ENCODE measurements at regions not wholly inside any gene's neighbourhood (a gene's known extent, or its start where the extent isn't known, plus 50 kb on each side); places are given as distances from the start of the nearest gene placed in this dataset.

- Histone ChIP-seq H2BK120ac (ENCODE audit: low read depth, low read length) (no peak overlapping the region), H3K23ac (ENCODE audit: low read depth, low read length, poor library complexity) (no peak overlapping the region), H3K9ac (ENCODE audit: low read depth, low read length, poor library complexity) (no peak overlapping the region), H2BK15ac (ENCODE audit: low read length) (no peak overlapping the region), H4K91ac (ENCODE audit: low read depth, low read length, poor library complexity) (no peak overlapping the region), H3K36me3 (replicated peaks in 1 of 2; ENCODE audit: control insufficient read depth in 2 of 2, insufficient read depth in 2 of 2, low read length in 2 of 2) (no peaks in the 10 kb centered on the region), H2BK12ac (ENCODE audit: low read length) (no peak overlapping the region), H2AFZ (ENCODE audit: low read length) (no peak overlapping the region), H2AK5ac (ENCODE audit: low read depth, low read length) (no peak overlapping the region), H3K4ac (ENCODE audit: low read length) (no peak overlapping the region), H3K4me2 (ENCODE audit: insufficient read depth, low read length, poor library complexity, severe bottlenecking) (no peak overlapping the region), H3K4me3 (ENCODE audit: low read length in 2 of 2) (no peak overlapping the region), H3K27me3 (ENCODE audit: control insufficient read depth in 3 of 3, insufficient read depth in 3 of 3, low read depth in 1 of 3, low read length in 3 of 3) (no peaks in the 10 kb centered on the region), H3K79me1 (ENCODE audit: low read depth, low read length) (no peaks in the 10 kb centered on the region), H3K9me3 (replicated peaks in 1 of 2; ENCODE audit: control insufficient read depth in 2 of 2, insufficient read depth in 1 of 2, low read depth in 1 of 2, low read length in 2 of 2) (no peaks in the 10 kb centered on the region), H3K4me1 (ENCODE audit: control insufficient read depth in 2 of 2, insufficient read depth in 1 of 2, low read depth in 1 of 2, low read length in 2 of 2) (no peaks in the 10 kb centered on the region), H3K14ac (ENCODE audit: low read length) (no peak overlapping the region), H3K18ac (ENCODE audit: low read length) (no peak overlapping the region), H3K27ac (replicated peaks; ENCODE audit: low read length) (no peak overlapping the region), H2BK5ac (ENCODE audit: low read length) (no peak overlapping the region), H4K8ac (ENCODE audit: low read depth, low read length) (no peak overlapping the region)
- WGBS, 2 donors (ENCODE audit: extremely low coverage in 2 of 2, insufficient read length in 2 of 2, insufficient replicate concordance in 1 of 2) = no CpG with 5 or more reads among the region's 2 CpGs
- DNase-seq (ENCODE audit: low spot score) = no peak
These were observed 617.2 kb upstream of the UBE2E2 start for GRCh38 chr3:22585911-22586310.

- Histone ChIP-seq H3K14ac (ENCODE audit: low read length) (no peak overlapping the region), H2BK5ac (ENCODE audit: low read length) (no peak overlapping the region), H3K27ac (replicated peaks; ENCODE audit: low read length) (no peak overlapping the region), H4K91ac (ENCODE audit: low read depth, low read length, poor library complexity) (no peak overlapping the region), H3K4me3 (ENCODE audit: low read length in 2 of 2) (no peak overlapping the region), H3K4ac (ENCODE audit: low read length) (no peak overlapping the region), H2AK5ac (ENCODE audit: low read depth, low read length) (no peak overlapping the region), H3K23ac (ENCODE audit: low read depth, low read length, poor library complexity) (no peak overlapping the region), H3K18ac (ENCODE audit: low read length) (no peak overlapping the region), H3K9ac (ENCODE audit: low read depth, low read length, poor library complexity) (no peak overlapping the region), H3K4me2 (ENCODE audit: insufficient read depth, low read length, poor library complexity, severe bottlenecking) (no peak overlapping the region), H3K36me3 (replicated peaks in 1 of 2; ENCODE audit: control insufficient read depth in 2 of 2, insufficient read depth in 2 of 2, low read length in 2 of 2) (no peaks in the 10 kb centered on the region), H3K79me1 (ENCODE audit: low read depth, low read length) (no peaks in the 10 kb centered on the region), H3K9me3 (replicated peaks in 1 of 2; ENCODE audit: control insufficient read depth in 2 of 2, insufficient read depth in 1 of 2, low read depth in 1 of 2, low read length in 2 of 2) (no peaks in the 10 kb centered on the region), H2BK12ac (ENCODE audit: low read length) (no peak overlapping the region), H4K8ac (ENCODE audit: low read depth, low read length) (no peak overlapping the region), H3K4me1 (ENCODE audit: control insufficient read depth in 2 of 2, insufficient read depth in 1 of 2, low read depth in 1 of 2, low read length in 2 of 2) (no peaks in the 10 kb centered on the region), H2AFZ (ENCODE audit: low read length) (no peak overlapping the region), H3K27me3 (ENCODE audit: control insufficient read depth in 3 of 3, insufficient read depth in 3 of 3, low read depth in 1 of 3, low read length in 3 of 3) (no peaks in the 10 kb centered on the region), H2BK15ac (ENCODE audit: low read length) (no peak overlapping the region), H2BK120ac (ENCODE audit: low read depth, low read length) (no peak overlapping the region)
- WGBS, 2 donors (ENCODE audit: extremely low coverage in 2 of 2, insufficient read length in 2 of 2, insufficient replicate concordance in 1 of 2) = no CpG with 5 or more reads among the region's 7 CpGs
- DNase-seq (ENCODE audit: low spot score) = no peak
These were observed 615.7 kb upstream of the UBE2E2 start for GRCh38 chr3:22587446-22587845.

GRCh38 chr3:22593638-22594037 is 609.5 kb upstream of the UBE2E2 start:
- Histone ChIP-seq H2AFZ (ENCODE audit: low read length) (no peak overlapping the region), H2BK15ac (ENCODE audit: low read length) (no peak overlapping the region), H3K9ac (ENCODE audit: low read depth, low read length, poor library complexity) (no peak overlapping the region), H2AK5ac (ENCODE audit: low read depth, low read length) (no peak overlapping the region), H3K4ac (ENCODE audit: low read length) (no peak overlapping the region), H2BK12ac (ENCODE audit: low read length) (no peak overlapping the region), H3K4me1 (ENCODE audit: control insufficient read depth in 2 of 2, insufficient read depth in 1 of 2, low read depth in 1 of 2, low read length in 2 of 2) (no peaks in the 10 kb centered on the region), H4K8ac (ENCODE audit: low read depth, low read length) (no peak overlapping the region), H3K23ac (ENCODE audit: low read depth, low read length, poor library complexity) (no peak overlapping the region), H3K27ac (replicated peaks; ENCODE audit: low read length) (no peak overlapping the region), H3K36me3 (replicated peaks in 1 of 2; ENCODE audit: control insufficient read depth in 2 of 2, insufficient read depth in 2 of 2, low read length in 2 of 2) (no peaks in the 10 kb centered on the region), H3K9me3 (replicated peaks in 1 of 2; ENCODE audit: control insufficient read depth in 2 of 2, insufficient read depth in 1 of 2, low read depth in 1 of 2, low read length in 2 of 2) (no peaks in the 10 kb centered on the region), H3K4me2 (ENCODE audit: insufficient read depth, low read length, poor library complexity, severe bottlenecking) (no peak overlapping the region), H3K18ac (ENCODE audit: low read length) (no peak overlapping the region), H2BK120ac (ENCODE audit: low read depth, low read length) (no peak overlapping the region), H4K91ac (ENCODE audit: low read depth, low read length, poor library complexity) (no peak overlapping the region), H3K27me3 (ENCODE audit: control insufficient read depth in 3 of 3, insufficient read depth in 3 of 3, low read depth in 1 of 3, low read length in 3 of 3) (no peaks in the 10 kb centered on the region), H3K4me3 (ENCODE audit: low read length in 2 of 2) (no peak overlapping the region), H2BK5ac (ENCODE audit: low read length) (no peak overlapping the region), H3K79me1 (ENCODE audit: low read depth, low read length) (no peaks in the 10 kb centered on the region), H3K14ac (ENCODE audit: low read length) (no peak overlapping the region)
- DNase-seq (ENCODE audit: low spot score) = no peak
- no CpG with 5 or more reads among the region's 3 CpGs for WGBS, 2 donors (ENCODE audit: extremely low coverage in 2 of 2, insufficient read length in 2 of 2, insufficient replicate concordance in 1 of 2)

- Histone ChIP-seq H3K79me1 (ENCODE audit: low read depth, low read length) (no peaks in the 10 kb centered on the region), H3K4ac (ENCODE audit: low read length) (no peak overlapping the region), H4K8ac (ENCODE audit: low read depth, low read length) (no peak overlapping the region), H3K18ac (ENCODE audit: low read length) (no peak overlapping the region), H3K9ac (ENCODE audit: low read depth, low read length, poor library complexity) (no peak overlapping the region), H2BK120ac (ENCODE audit: low read depth, low read length) (no peak overlapping the region), H3K9me3 (replicated peaks in 1 of 2; ENCODE audit: control insufficient read depth in 2 of 2, insufficient read depth in 1 of 2, low read depth in 1 of 2, low read length in 2 of 2) (no peaks in the 10 kb centered on the region), H4K91ac (ENCODE audit: low read depth, low read length, poor library complexity) (no peak overlapping the region), H3K36me3 (replicated peaks in 1 of 2; ENCODE audit: control insufficient read depth in 2 of 2, insufficient read depth in 2 of 2, low read length in 2 of 2) (no peaks in the 10 kb centered on the region), H3K4me1 (ENCODE audit: control insufficient read depth in 2 of 2, insufficient read depth in 1 of 2, low read depth in 1 of 2, low read length in 2 of 2) (no peaks in the 10 kb centered on the region), H3K27ac (replicated peaks; ENCODE audit: low read length) (no peak overlapping the region), H3K4me2 (ENCODE audit: insufficient read depth, low read length, poor library complexity, severe bottlenecking) (no peak overlapping the region), H3K4me3 (ENCODE audit: low read length in 2 of 2) (no peak overlapping the region), H2BK5ac (ENCODE audit: low read length) (no peak overlapping the region), H2BK12ac (ENCODE audit: low read length) (no peak overlapping the region), H3K27me3 (ENCODE audit: control insufficient read depth in 3 of 3, insufficient read depth in 3 of 3, low read depth in 1 of 3, low read length in 3 of 3) (no peaks in the 10 kb centered on the region), H3K14ac (ENCODE audit: low read length) (no peak overlapping the region), H2BK15ac (ENCODE audit: low read length) (no peak overlapping the region), H3K23ac (ENCODE audit: low read depth, low read length, poor library complexity) (no peak overlapping the region), H2AK5ac (ENCODE audit: low read depth, low read length) (no peak overlapping the region), H2AFZ (ENCODE audit: low read length) (no peak overlapping the region)
- DNase-seq (ENCODE audit: low spot score) = no peak
These were observed 608.1 kb upstream of the UBE2E2 start for GRCh38 chr3:22594990-22595389.
